ENCODE measurements at regions not wholly inside any gene's neighbourhood (a gene's known extent, or its start where the extent isn't known, plus 50 kb on each side); places are given as distances from the start of the nearest gene placed in this dataset.

- Histone ChIP-seq H3K9me2 (replicated peaks; ENCODE audit: insufficient read depth, low read length) (no peaks in the 10 kb centered on the region), H3K27ac (ENCODE audit: low read length) (no peak overlapping the region), H2AFZ (ENCODE audit: low read length) (no peak overlapping the region), H3K27me3 (ENCODE audit: low read length) (no peaks in the 10 kb centered on the region), H3K79me2 (ENCODE audit: low read length) (no peaks in the 10 kb centered on the region), H3K4me2 (ENCODE audit: low read depth, low read length, poor library complexity, severe bottlenecking) (no peak overlapping the region), H4K20me1 (ENCODE audit: insufficient read depth, low read depth, low read length) (no peaks in the 10 kb centered on the region), H3K36me3 (ENCODE audit: insufficient read depth, low read length) (no peaks in the 10 kb centered on the region), H3K4me1 (ENCODE audit: low read length) (no peaks in the 10 kb centered on the region), H3K9me3 (ENCODE audit: low read length) (no peaks in the 10 kb centered on the region), H3K4me3 (ENCODE audit: low read length) (no peak overlapping the region), H3K9ac (ENCODE audit: low read length) (no peak overlapping the region)
- no peak for DNase-seq
These were observed 1381.0 kb upstream of the MIR17HG start for GRCh38 chr13:89966524-89966923.

GRCh38 chr13:89967701-89968100, 1379.8 kb upstream of the MIR17HG start:
- no peaks in the 10 kb centered on the region for H3K4me1 ChIP-seq (ENCODE audit: low read length)
- H3K36me3 ChIP-seq (ENCODE audit: insufficient read depth, low read length) = no peaks in the 10 kb centered on the region
- H3K9me2 ChIP-seq (replicated peaks; ENCODE audit: insufficient read depth, low read length) = no peaks in the 10 kb centered on the region
- no peaks in the 10 kb centered on the region for H3K27me3 ChIP-seq (ENCODE audit: low read length)
- H3K27ac ChIP-seq (ENCODE audit: low read length) = no peak overlapping the region
- H3K4me2 ChIP-seq (ENCODE audit: low read depth, low read length, poor library complexity, severe bottlenecking) = no peak overlapping the region
- no peak overlapping the region for H3K9ac ChIP-seq (ENCODE audit: low read length)
- no peak overlapping the region for H2AFZ ChIP-seq (ENCODE audit: low read length)
- no peak for DNase-seq
- H3K79me2 ChIP-seq (ENCODE audit: low read length) = no peaks in the 10 kb centered on the region
- no peaks in the 10 kb centered on the region for H4K20me1 ChIP-seq (ENCODE audit: insufficient read depth, low read depth, low read length)
- no peaks in the 10 kb centered on the region for H3K9me3 ChIP-seq (ENCODE audit: low read length)
- no peak overlapping the region for H3K4me3 ChIP-seq (ENCODE audit: low read length)

GRCh38 chr13:89968470-89968869, 1379.0 kb upstream of the MIR17HG start:
- H3K9me3 ChIP-seq (ENCODE audit: low read length) = no peaks in the 10 kb centered on the region
- H3K4me1 ChIP-seq (ENCODE audit: low read length) = no peaks in the 10 kb centered on the region
- H3K36me3 ChIP-seq (ENCODE audit: insufficient read depth, low read length) = no peaks in the 10 kb centered on the region
- H3K27me3 ChIP-seq (ENCODE audit: low read length) = no peaks in the 10 kb centered on the region
- DNase-seq = no peak
- H4K20me1 ChIP-seq (ENCODE audit: insufficient read depth, low read depth, low read length) = no peaks in the 10 kb centered on the region
- H3K4me2 ChIP-seq (ENCODE audit: low read depth, low read length, poor library complexity, severe bottlenecking) = no peak overlapping the region
- no peak overlapping the region for H3K9ac ChIP-seq (ENCODE audit: low read length)
- no peak overlapping the region for H2AFZ ChIP-seq (ENCODE audit: low read length)
- H3K9me2 ChIP-seq (replicated peaks; ENCODE audit: insufficient read depth, low read length) = no peaks in the 10 kb centered on the region
- H3K27ac ChIP-seq (ENCODE audit: low read length) = no peak overlapping the region
- no peak overlapping the region for H3K4me3 ChIP-seq (ENCODE audit: low read length)
- H3K79me2 ChIP-seq (ENCODE audit: low read length) = no peaks in the 10 kb centered on the region

- no peak overlapping the region for H3K4me3 ChIP-seq (ENCODE audit: low read length)
- no peaks in the 10 kb centered on the region for H3K36me3 ChIP-seq (ENCODE audit: insufficient read depth, low read length)
- H3K9ac ChIP-seq (ENCODE audit: low read length) = no peak overlapping the region
- no peaks in the 10 kb centered on the region for H3K4me1 ChIP-seq (ENCODE audit: low read length)
- no peaks in the 10 kb centered on the region for H4K20me1 ChIP-seq (ENCODE audit: insufficient read depth, low read depth, low read length)
- H2AFZ ChIP-seq (ENCODE audit: low read length) = no peak overlapping the region
- no peak for DNase-seq
- no peaks in the 10 kb centered on the region for H3K9me2 ChIP-seq (replicated peaks; ENCODE audit: insufficient read depth, low read length)
- no peak overlapping the region for H3K4me2 ChIP-seq (ENCODE audit: low read depth, low read length, poor library complexity, severe bottlenecking)
- H3K27me3 ChIP-seq (ENCODE audit: low read length) = no peaks in the 10 kb centered on the region
- H3K9me3 ChIP-seq (ENCODE audit: low read length) = no peaks in the 10 kb centered on the region
- no peaks in the 10 kb centered on the region for H3K79me2 ChIP-seq (ENCODE audit: low read length)
- no peak overlapping the region for H3K27ac ChIP-seq (ENCODE audit: low read length)
These were observed 1377.2 kb upstream of the MIR17HG start for GRCh38 chr13:89970353-89970709.

- no peak overlapping the region for H3K9ac ChIP-seq (ENCODE audit: low read length)
- no peak overlapping the region for H2AFZ ChIP-seq (ENCODE audit: low read length)
These were observed 1370.3 kb upstream of the MIR17HG start for GRCh38 chr13:89977203-89977602.

GRCh38 chr13:89980896-89981295, 1366.6 kb upstream of the MIR17HG start:
- no peaks in the 10 kb centered on the region for H3K79me2 ChIP-seq (ENCODE audit: low read length)
- H3K27me3 ChIP-seq (ENCODE audit: low read length) = no peaks in the 10 kb centered on the region
- H3K4me1 ChIP-seq (ENCODE audit: low read length) = no peaks in the 10 kb centered on the region
- DNase-seq = no peak
- no peak overlapping the region for H3K9ac ChIP-seq (ENCODE audit: low read length)
- H3K4me2 ChIP-seq (ENCODE audit: low read depth, low read length, poor library complexity, severe bottlenecking) = no peak overlapping the region
- H3K36me3 ChIP-seq (ENCODE audit: insufficient read depth, low read length) = no peaks in the 10 kb centered on the region
- no peaks in the 10 kb centered on the region for H4K20me1 ChIP-seq (ENCODE audit: insufficient read depth, low read depth, low read length)
- H2AFZ ChIP-seq (ENCODE audit: low read length) = no peak overlapping the region
- no peaks in the 10 kb centered on the region for H3K9me3 ChIP-seq (ENCODE audit: low read length)
- no peaks in the 10 kb centered on the region for H3K9me2 ChIP-seq (replicated peaks; ENCODE audit: insufficient read depth, low read length)
- H3K27ac ChIP-seq (ENCODE audit: low read length) = no peak overlapping the region
- H3K4me3 ChIP-seq (ENCODE audit: low read length) = no peak overlapping the region

More at GRCh38 chr13:89977203-89977602, 1370.3 kb upstream of the MIR17HG start:
- H3K4me2 ChIP-seq (ENCODE audit: low read depth, low read length, poor library complexity, severe bottlenecking) = no peak overlapping the region
- H3K9me2 ChIP-seq (replicated peaks; ENCODE audit: insufficient read depth, low read length) = no peaks in the 10 kb centered on the region
- no peaks in the 10 kb centered on the region for H3K4me1 ChIP-seq (ENCODE audit: low read length)
- no peak overlapping the region for H3K4me3 ChIP-seq (ENCODE audit: low read length)
- no peaks in the 10 kb centered on the region for H3K79me2 ChIP-seq (ENCODE audit: low read length)
- no peaks in the 10 kb centered on the region for H3K36me3 ChIP-seq (ENCODE audit: insufficient read depth, low read length)
- H4K20me1 ChIP-seq (ENCODE audit: insufficient read depth, low read depth, low read length) = no peaks in the 10 kb centered on the region
- H3K9me3 ChIP-seq (ENCODE audit: low read length) = no peaks in the 10 kb centered on the region
- no peaks in the 10 kb centered on the region for H3K27me3 ChIP-seq (ENCODE audit: low read length)
- H3K27ac ChIP-seq (ENCODE audit: low read length) = no peak overlapping the region
- no peak for DNase-seq

- no peak overlapping the region for H3K4me3 ChIP-seq (ENCODE audit: low read length)
- H3K9me3 ChIP-seq (ENCODE audit: low read length) = no peaks in the 10 kb centered on the region
- no peaks in the 10 kb centered on the region for H3K4me1 ChIP-seq (ENCODE audit: low read length)
- H3K27me3 ChIP-seq (ENCODE audit: low read length) = no peaks in the 10 kb centered on the region
- no peaks in the 10 kb centered on the region for H3K9me2 ChIP-seq (replicated peaks; ENCODE audit: insufficient read depth, low read length)
- DNase-seq = no peak
- H4K20me1 ChIP-seq (ENCODE audit: insufficient read depth, low read depth, low read length) = no peaks in the 10 kb centered on the region
- H3K9ac ChIP-seq (ENCODE audit: low read length) = no peak overlapping the region
- no peak overlapping the region for H3K27ac ChIP-seq (ENCODE audit: low read length)
- no peak overlapping the region for H2AFZ ChIP-seq (ENCODE audit: low read length)
- no peaks in the 10 kb centered on the region for H3K79me2 ChIP-seq (ENCODE audit: low read length)
- no peak overlapping the region for H3K4me2 ChIP-seq (ENCODE audit: low read depth, low read length, poor library complexity, severe bottlenecking)
- H3K36me3 ChIP-seq (ENCODE audit: insufficient read depth, low read length) = no peaks in the 10 kb centered on the region
These were observed 1364.9 kb upstream of the MIR17HG start for GRCh38 chr13:89982407-89983095.

- Histone ChIP-seq H4K20me1 (ENCODE audit: insufficient read depth, low read depth, low read length) (no peaks in the 10 kb centered on the region), H3K9ac (ENCODE audit: low read length) (no peak overlapping the region), H3K27ac (ENCODE audit: low read length) (no peak overlapping the region), H3K9me3 (ENCODE audit: low read length) (no peaks in the 10 kb centered on the region), H3K4me2 (ENCODE audit: low read depth, low read length, poor library complexity, severe bottlenecking) (no peak overlapping the region), H3K4me1 (ENCODE audit: low read length) (no peaks in the 10 kb centered on the region), H3K79me2 (ENCODE audit: low read length) (no peaks in the 10 kb centered on the region), H3K36me3 (ENCODE audit: insufficient read depth, low read length) (no peaks in the 10 kb centered on the region), H3K4me3 (ENCODE audit: low read length) (no peak overlapping the region), H2AFZ (ENCODE audit: low read length) (no peak overlapping the region), H3K9me2 (replicated peaks; ENCODE audit: insufficient read depth, low read length) (no peaks in the 10 kb centered on the region), H3K27me3 (ENCODE audit: low read length) (no peaks in the 10 kb centered on the region)
- no peak for DNase-seq
These were observed 1359.3 kb upstream of the MIR17HG start for GRCh38 chr13:89988206-89988605.

GRCh38 chr13:90003566-90003965, 1343.9 kb upstream of the MIR17HG start:
- no peaks in the 10 kb centered on the region for H3K36me3 ChIP-seq (ENCODE audit: insufficient read depth, low read length)
- H4K20me1 ChIP-seq (ENCODE audit: insufficient read depth, low read depth, low read length) = no peaks in the 10 kb centered on the region

More at GRCh38 chr13:90003566-90003965, 1343.9 kb upstream of the MIR17HG start:
- DNase-seq = no peak
- Histone ChIP-seq H3K9ac (ENCODE audit: low read length) (no peak overlapping the region), H3K79me2 (ENCODE audit: low read length) (no peaks in the 10 kb centered on the region), H3K4me3 (ENCODE audit: low read length) (no peak overlapping the region), H3K4me1 (ENCODE audit: low read length) (no peaks in the 10 kb centered on the region), H3K27ac (ENCODE audit: low read length) (no peak overlapping the region), H3K9me3 (ENCODE audit: low read length) (no peaks in the 10 kb centered on the region), H3K9me2 (replicated peaks; ENCODE audit: insufficient read depth, low read length) (no peaks in the 10 kb centered on the region), H3K27me3 (ENCODE audit: low read length) (no peaks in the 10 kb centered on the region), H3K4me2 (ENCODE audit: low read depth, low read length, poor library complexity, severe bottlenecking) (no peak overlapping the region), H2AFZ (ENCODE audit: low read length) (no peak overlapping the region)
